NCI-H2227 (cell line): ENCODE measurements at regions not wholly inside any gene's neighbourhood (a gene's known extent, or its start where the extent isn't known, plus 50 kb on each side); places are given as distances from the start of the nearest gene placed in this dataset.
"Not testable (repeated sequence)": the region's sequence is repeated elsewhere in the genome, so short reads cannot be mapped to it uniquely, and the experiment has no call there.

Experiments
- DNase-seq: peaks from one replicate; lab custom pipeline; 2025; ENCODE audit not compliant: unreplicated experiment; lab: John Stamatoyannopoulos, UW

DNA sequence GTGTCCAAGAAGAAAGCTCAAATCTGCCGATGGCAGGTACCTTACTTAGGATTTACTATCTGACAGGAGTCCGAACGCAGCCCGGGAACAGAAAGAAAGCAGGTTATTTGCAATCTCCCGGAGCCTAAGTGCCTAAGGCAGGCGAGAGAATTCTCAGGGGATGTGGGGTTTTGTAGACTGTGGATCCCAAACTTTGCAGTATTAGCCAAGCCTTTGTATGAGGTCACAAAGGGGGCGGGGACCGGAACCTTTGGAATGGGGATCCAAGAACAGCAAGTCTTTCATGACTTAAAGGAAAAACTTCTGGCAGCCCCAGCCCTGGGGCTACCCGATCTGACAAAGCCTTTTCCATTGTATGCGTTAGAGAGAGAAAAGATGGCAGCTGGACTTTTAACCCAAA lies 80.6 kb upstream of the RUBCNL start:
- not testable (repeated sequence) for DNase-seq

GRCh38 chr13:46466074-46466473 lies 79.0 kb upstream of the RUBCNL start:
- not testable (repeated sequence) for DNase-seq

DNA sequence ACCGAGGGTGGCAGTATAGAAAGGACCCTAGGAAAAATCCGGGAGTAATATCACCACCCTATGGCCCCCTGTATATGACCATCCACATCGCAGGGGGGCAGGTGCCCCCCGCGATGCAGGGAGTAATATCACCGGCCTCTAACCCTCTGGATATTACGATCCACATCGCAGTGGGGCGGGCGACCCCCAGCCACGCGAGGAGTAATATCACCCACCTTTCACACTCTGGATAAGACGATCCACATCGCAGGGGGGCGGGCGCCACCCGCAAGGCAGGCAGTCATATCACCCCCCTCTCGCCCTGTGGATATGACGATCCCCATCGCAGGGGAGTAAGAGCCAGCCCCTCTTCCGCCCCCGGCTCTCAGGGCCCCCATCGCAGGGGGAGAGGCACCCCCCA lies 76.7 kb upstream of the RUBCNL start:
- no peak for DNase-seq

- DNase-seq = not testable (repeated sequence)
Measured at GRCh38 chr13:46460223-46460622, 73.2 kb upstream of the RUBCNL start.

DNA sequence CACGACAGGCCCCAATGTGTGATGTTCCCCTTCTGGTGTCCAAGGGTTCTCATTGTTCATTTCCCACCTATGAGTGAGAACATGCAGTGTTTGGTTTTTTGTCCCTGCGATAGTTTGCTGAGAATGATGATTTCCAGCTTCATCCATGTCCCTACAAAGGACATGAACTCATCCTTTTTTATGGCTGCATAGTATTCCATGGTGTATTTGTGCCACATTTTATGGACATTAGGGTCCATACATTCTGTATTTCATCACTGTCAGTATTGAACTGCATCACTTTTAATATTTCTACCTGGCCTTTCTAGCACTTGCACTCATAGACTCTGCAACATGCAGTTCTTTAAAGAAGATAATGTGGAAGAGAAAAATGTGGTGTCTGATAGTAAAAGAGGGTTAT lies 70.2 kb upstream of the RUBCNL start:
- DNase-seq = not testable (repeated sequence)

- peak; percentile 1 for DNase-seq
Measured at GRCh38 chr13:46455924-46456323, 68.9 kb upstream of the RUBCNL start.

GRCh38 chr13:46451145-46451544 lies 64.1 kb upstream of the RUBCNL start:
- DNase-seq = not testable (repeated sequence)

DNA sequence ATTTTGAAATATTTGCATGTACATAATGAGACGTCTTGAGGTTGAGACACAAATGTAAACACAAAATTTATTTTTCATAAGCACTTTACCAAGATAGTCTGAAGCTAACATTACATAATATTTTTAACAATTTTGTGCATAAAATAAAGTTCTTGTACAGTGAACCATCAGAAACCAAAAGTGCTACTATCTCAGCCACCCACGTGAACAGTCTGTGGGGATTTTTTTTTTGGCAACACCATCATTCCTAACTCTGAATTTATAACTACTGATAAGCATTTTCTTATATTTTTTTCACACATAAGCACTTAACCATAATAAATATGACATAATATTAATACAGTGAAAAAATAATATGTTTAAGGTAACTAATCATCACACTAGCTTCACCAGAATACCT lies 62.9 kb upstream of the RUBCNL start:
- DNase-seq = not testable (repeated sequence)

DNA sequence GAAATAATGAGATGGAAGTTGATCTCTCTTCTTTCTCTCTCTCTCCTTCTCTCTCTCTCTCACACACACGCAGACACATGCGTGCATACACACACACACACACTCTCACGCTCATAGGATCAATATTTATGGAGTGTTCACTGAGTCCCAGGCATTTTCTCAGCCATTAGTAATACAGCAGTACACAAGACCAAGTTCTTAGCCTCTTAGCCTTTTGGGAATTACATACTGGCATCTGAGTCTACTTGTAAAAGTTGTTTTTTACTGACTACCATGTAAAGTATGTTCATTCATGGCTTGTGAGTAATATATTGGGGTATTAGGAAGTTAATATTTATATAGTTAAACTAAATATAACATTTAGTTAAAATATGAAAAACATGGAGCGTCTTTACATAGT lies 61.1 kb upstream of the RUBCNL start:
- DNase-seq = not testable (repeated sequence)

DNA sequence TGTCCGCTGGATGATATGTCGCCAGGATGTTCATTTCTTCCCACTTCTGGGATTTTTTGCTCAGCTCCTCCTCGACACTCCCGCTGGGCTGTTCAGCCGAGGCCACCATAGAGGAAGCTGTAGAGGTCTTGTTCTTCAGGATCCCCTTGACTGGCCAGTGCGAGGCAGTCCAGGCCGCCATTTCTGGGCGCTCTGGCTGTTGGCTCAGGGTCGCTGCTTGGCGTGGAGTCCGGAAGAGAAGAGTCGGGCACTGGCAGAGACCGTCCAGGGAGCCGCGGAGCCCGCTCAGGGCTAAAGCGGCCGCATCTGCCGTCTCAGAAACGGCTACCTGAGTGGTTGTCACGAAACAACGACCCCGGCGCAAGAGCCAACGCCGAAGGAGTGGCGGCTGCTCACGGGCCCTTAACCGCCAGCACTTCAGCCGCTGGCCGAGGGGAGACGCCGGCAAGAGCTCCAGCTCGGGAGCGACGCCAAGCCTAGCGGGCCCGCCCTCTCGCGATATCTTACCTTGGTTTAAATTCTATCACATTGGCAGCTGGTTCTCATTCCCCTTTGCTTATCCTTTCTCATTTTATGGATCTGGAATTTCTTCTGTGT lies 50.9 kb upstream of the RUBCNL start:
- not testable (repeated sequence) for DNase-seq
